ENCODE measurements at regions not wholly inside any gene's neighbourhood (a gene's known extent, or its start where the extent isn't known, plus 50 kb on each side); places are given as distances from the start of the nearest gene placed in this dataset.

GRCh38 chr18:73286584-73286983, 418.8 kb upstream of the NETO1 start:
- no peak for ATAC-seq
- TF ChIP-seq, protein P1, sequence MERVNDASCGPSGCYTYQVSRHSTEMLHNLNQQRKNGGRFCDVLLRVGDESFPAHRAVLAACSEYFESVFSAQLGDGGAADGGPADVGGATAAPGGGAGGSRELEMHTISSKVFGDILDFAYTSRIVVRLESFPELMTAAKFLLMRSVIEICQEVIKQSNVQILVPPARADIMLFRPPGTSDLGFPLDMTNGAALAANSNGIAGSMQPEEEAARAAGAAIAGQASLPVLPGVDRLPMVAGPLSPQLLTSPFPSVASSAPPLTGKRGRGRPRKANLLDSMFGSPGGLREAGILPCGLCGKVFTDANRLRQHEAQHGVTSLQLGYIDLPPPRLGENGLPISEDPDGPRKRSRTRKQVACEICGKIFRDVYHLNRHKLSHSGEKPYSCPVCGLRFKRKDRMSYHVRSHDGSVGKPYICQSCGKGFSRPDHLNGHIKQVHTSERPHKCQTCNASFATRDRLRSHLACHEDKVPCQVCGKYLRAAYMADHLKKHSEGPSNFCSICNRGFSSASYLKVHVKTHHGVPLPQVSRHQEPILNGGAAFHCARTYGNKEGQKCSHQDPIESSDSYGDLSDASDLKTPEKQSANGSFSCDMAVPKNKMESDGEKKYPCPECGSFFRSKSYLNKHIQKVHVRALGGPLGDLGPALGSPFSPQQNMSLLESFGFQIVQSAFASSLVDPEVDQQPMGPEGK (CRISPR knock-in tag; IDR thresholded peaks at IDR 0.05; ENCODE audit: borderline replicate concordance), result no peak
- no peak for TF ChIP-seq SNAI2 (CRISPR knock-in tag; IDR thresholded peaks at IDR 0.05)
- TF ChIP-seq CREB5 (CRISPR knock-in tag; IDR thresholded peaks at IDR 0.05; ENCODE audit: low read depth), result no peak
- TF ChIP-seq TOX (CRISPR knock-in tag; IDR thresholded peaks at IDR 0.05; ENCODE audit: borderline replicate concordance), result no peak
- TF ChIP-seq, protein P2, sequence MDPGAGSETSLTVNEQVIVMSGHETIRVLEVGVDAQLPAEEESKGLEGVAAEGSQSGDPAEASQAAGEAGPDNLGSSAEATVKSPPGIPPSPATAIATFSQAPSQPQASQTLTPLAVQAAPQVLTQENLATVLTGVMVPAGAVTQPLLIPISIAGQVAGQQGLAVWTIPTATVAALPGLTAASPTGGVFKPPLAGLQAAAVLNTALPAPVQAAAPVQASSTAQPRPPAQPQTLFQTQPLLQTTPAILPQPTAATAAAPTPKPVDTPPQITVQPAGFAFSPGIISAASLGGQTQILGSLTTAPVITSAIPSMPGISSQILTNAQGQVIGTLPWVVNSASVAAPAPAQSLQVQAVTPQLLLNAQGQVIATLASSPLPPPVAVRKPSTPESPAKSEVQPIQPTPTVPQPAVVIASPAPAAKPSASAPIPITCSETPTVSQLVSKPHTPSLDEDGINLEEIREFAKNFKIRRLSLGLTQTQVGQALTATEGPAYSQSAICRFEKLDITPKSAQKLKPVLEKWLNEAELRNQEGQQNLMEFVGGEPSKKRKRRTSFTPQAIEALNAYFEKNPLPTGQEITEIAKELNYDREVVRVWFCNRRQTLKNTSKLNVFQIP (CRISPR knock-in tag; IDR thresholded peaks at IDR 0.05; ENCODE audit: borderline replicate concordance, low read depth), result no peak
- no peak for TF ChIP-seq ISL1 (CRISPR knock-in tag; IDR thresholded peaks at IDR 0.05)
- TF ChIP-seq BACH2 (CRISPR knock-in tag; IDR thresholded peaks at IDR 0.05; ENCODE audit: borderline replicate concordance), result no peak
- no peak for TF ChIP-seq CSDC2 (CRISPR knock-in tag; IDR thresholded peaks at IDR 0.05)
- TF ChIP-seq ZC3H10 (CRISPR knock-in tag; IDR thresholded peaks at IDR 0.05), result no peak
- no peak for TF ChIP-seq PPARA (CRISPR knock-in tag; IDR thresholded peaks at IDR 0.05; ENCODE audit: borderline replicate concordance)
- TF ChIP-seq RARB (CRISPR knock-in tag; IDR thresholded peaks at IDR 0.05), result no peak
- no peak for TF ChIP-seq ZFP3 (CRISPR knock-in tag; IDR thresholded peaks at IDR 0.05)
- TF ChIP-seq GLIS3 (CRISPR knock-in tag; IDR thresholded peaks at IDR 0.05), result no peak
- TF ChIP-seq, protein P3, sequence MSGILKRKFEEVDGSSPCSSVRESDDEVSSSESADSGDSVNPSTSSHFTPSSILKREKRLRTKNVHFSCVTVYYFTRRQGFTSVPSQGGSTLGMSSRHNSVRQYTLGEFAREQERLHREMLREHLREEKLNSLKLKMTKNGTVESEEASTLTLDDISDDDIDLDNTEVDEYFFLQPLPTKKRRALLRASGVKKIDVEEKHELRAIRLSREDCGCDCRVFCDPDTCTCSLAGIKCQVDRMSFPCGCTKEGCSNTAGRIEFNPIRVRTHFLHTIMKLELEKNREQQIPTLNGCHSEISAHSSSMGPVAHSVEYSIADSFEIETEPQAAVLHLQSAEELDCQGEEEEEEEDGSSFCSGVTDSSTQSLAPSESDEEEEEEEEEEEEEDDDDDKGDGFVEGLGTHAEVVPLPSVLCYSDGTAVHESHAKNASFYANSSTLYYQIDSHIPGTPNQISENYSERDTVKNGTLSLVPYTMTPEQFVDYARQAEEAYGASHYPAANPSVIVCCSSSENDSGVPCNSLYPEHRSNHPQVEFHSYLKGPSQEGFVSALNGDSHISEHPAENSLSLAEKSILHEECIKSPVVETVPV (CRISPR knock-in tag; IDR thresholded peaks at IDR 0.05), result no peak

DNA sequence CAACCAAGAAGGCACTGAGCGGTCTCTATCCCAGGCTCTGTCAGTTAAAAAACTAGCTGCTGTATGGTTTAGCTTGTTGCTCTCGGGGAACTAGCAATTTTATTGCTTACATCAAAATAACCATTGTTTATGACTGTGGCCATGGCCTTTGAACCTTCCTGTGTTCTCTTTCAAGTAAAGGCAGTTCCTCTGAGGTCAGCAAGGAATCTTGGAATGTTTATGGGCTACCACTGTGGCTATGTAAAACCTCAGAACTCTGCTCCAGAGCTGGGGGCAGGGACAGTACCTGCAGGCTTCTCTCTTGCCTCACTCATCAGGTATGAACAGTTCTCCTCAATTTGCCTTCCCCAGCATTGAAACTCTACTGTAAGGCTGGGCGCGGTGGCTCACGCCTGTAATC, 416.0 kb upstream of the NETO1 start:
- TF ChIP-seq ZNF8 (CRISPR knock-in tag; IDR thresholded peaks at IDR 0.05) (no peak), RARB (CRISPR knock-in tag; IDR thresholded peaks at IDR 0.05) (no peak), TCF4 (CRISPR knock-in tag; IDR thresholded peaks at IDR 0.05; ENCODE audit: borderline replicate concordance) (no peak), ZFP3 (CRISPR knock-in tag; IDR thresholded peaks at IDR 0.05) (no peak), ISL1 (CRISPR knock-in tag; IDR thresholded peaks at IDR 0.05) (no peak), GLIS3 (CRISPR knock-in tag; IDR thresholded peaks at IDR 0.05) (no peak), ARNTL (CRISPR knock-in tag; IDR thresholded peaks at IDR 0.05; ENCODE audit: borderline replicate concordance, low read depth) (no peak), OSR1 (CRISPR knock-in tag; IDR thresholded peaks at IDR 0.05) (no peak), CREB5 (CRISPR knock-in tag; IDR thresholded peaks at IDR 0.05; ENCODE audit: low read depth) (no peak), ZNF565 (CRISPR knock-in tag; conservative IDR thresholded peaks at IDR 0.05; ENCODE audit: low read depth) (no peak)
- TF ChIP-seq, protein P2 (CRISPR knock-in tag; IDR thresholded peaks at IDR 0.05; ENCODE audit: borderline replicate concordance, low read depth), result no peak
- no peak for ATAC-seq

DNA sequence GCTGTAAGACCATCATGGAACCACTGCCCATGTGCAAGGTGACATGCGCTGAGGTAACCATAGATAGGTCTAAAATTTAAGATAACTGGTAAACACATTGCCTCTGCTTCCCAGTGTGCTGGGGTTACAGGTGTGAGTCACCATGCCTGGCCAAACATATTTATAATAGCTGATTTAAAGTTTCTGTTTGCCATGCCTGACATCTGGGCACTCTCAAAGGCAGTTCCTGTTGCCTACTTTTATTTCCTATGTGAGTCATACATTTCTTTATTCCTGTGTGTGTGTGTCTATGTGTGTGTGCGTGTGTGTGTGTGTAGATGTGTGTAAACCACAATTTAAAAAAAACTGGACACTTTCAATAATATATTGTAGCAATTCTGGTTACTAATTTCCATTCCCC, 415.2 kb upstream of the NETO1 start:
- TF ChIP-seq BACH2 (CRISPR knock-in tag; IDR thresholded peaks at IDR 0.05; ENCODE audit: borderline replicate concordance), result no peak
- no peak for TF ChIP-seq ARNTL (CRISPR knock-in tag; IDR thresholded peaks at IDR 0.05; ENCODE audit: borderline replicate concordance, low read depth)
- no peak for TF ChIP-seq SNAI2 (CRISPR knock-in tag; IDR thresholded peaks at IDR 0.05)
- TF ChIP-seq OSR1 (CRISPR knock-in tag; IDR thresholded peaks at IDR 0.05), result no peak
- no peak for TF ChIP-seq TOX (CRISPR knock-in tag; IDR thresholded peaks at IDR 0.05; ENCODE audit: borderline replicate concordance)
- TF ChIP-seq ESRRG (CRISPR knock-in tag; IDR thresholded peaks at IDR 0.05), result no peak
- TF ChIP-seq ZNF8 (CRISPR knock-in tag; IDR thresholded peaks at IDR 0.05), result no peak
- TF ChIP-seq CREB5 (CRISPR knock-in tag; IDR thresholded peaks at IDR 0.05; ENCODE audit: low read depth), result no peak
- TF ChIP-seq TCF4 (CRISPR knock-in tag; IDR thresholded peaks at IDR 0.05; ENCODE audit: borderline replicate concordance), result no peak
- no peak for ATAC-seq
